Ectodermal cell (in vitro differentiated cells): ENCODE measurements at regions not wholly inside any gene's neighbourhood (a gene's known extent, or its start where the extent isn't known, plus 50 kb on each side); places are given as distances from the start of the nearest gene placed in this dataset.

Source experiments
- H3K27ac ChIP-seq: 2 replicates; pipeline ENCODE4 v1.7.0; 2013; ENCODE audit warnings: mild to moderate bottlenecking, low read depth, low read length; ENCODE audit not compliant: insufficient read depth, poor library complexity, severe bottlenecking
- H3K27me3 ChIP-seq: 2 replicates; pipeline ENCODE4 v1.7.0; 2013; ENCODE audit warnings: mild to moderate bottlenecking, low read length; ENCODE audit not compliant: insufficient read depth, control insufficient read depth, poor library complexity, severe bottlenecking
- H3K36me3 ChIP-seq: one replicate; pipeline ENCODE4 v1.7.0; 2013; ENCODE audit warnings: low read length; ENCODE audit not compliant: control insufficient read depth, insufficient read depth
- H3K4me1 ChIP-seq: one replicate; pipeline ENCODE4 v1.7.0; 2013; ENCODE audit warnings: low read length; ENCODE audit not compliant: control insufficient read depth, insufficient read depth
- H3K4me3 ChIP-seq: 2 replicates; pipeline ENCODE4 v1.7.0; 2013; ENCODE audit warnings: low read depth, low read length, control low read depth; ENCODE audit not compliant: insufficient read depth
- H3K9me3 ChIP-seq: 2 replicates; pipeline ENCODE4 v1.7.0; 2013; ENCODE audit warnings: mild to moderate bottlenecking, low read length, moderate library complexity; ENCODE audit not compliant: control insufficient read depth
- WGBS, 2 experiments: methylation state at CpG; one replicate each; pipeline ENCODE4 v1.1.7; 2013; ENCODE audit warnings: missing lambda C conversion rate in 2 of 2; 5-methylcytosine and 5-hydroxymethylcytosine counted together

DNA sequence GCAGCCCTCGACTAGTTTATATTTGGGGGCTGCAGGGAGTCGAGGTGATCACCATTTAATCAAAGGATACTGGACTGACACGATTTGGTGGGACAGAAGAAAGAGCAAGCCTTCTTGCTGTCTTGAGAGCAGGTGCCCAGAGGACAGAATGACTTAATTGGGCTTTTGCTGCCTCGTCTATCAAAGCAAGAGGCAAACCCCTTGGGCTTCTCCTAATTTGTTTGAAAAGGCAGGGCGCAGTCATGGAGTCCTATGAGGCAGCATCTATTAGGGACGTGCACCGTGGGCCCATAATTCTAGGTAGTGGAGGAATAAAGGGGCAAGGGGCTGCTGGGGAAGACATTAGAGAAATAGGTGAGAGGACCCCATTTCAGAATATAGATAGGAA is 1411.3 kb downstream of the TBC1D22A start:
- H3K4me1 ChIP-seq = no peaks in the 10 kb centered on the region
- no peak overlapping the region for H3K27ac ChIP-seq
- WGBS, 2 experiments = 89 to 91% methylated on average over 7 of the region's 7 CpGs
- H3K36me3 ChIP-seq = no peaks in the 10 kb centered on the region
- no peaks in the 10 kb centered on the region for H3K27me3 ChIP-seq
- H3K9me3 ChIP-seq = no peaks in the 10 kb centered on the region
- no peak overlapping the region for H3K4me3 ChIP-seq

DNA sequence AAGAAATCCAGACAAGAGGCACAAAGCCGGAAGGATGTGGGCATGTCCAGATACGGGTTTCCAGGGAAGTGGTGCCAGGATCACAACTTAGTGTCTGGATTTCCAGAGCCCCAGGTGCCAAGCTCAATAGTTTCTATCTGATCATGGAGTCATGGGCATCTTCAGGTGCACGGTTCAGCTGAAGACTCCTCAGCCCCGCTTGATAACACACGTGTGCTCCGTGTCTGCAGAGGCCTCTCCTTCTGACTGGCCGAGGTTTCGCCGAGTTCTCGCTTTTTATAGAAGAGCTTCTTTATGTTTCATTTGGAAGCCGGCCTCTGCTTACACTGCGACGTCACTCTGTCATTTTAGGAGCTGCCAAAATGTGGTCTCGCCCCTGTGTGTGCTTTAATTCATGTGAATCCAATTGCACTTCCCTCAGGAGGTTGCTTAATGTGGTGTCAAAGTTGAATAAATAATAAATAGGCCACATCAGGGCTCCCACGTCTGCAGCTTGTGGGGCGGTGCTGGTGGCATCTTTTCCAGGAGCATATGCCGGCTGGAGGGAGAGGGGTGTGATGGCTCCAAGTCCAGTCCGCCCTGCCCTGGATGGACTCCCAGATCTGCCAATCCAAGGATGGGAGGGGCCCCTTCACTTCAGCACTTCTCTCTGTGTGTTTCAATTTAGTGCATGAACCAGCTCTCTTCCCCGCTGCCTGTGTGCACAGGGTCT is 1410.8 kb downstream of the TBC1D22A start:
- H3K4me3 ChIP-seq = no peak overlapping the region
- no peaks in the 10 kb centered on the region for H3K4me1 ChIP-seq
- WGBS, 2 experiments = 93 to 94% methylated on average over 19 of the region's 19 CpGs
- H3K9me3 ChIP-seq = no peaks in the 10 kb centered on the region
- no peaks in the 10 kb centered on the region for H3K27me3 ChIP-seq
- no peaks in the 10 kb centered on the region for H3K36me3 ChIP-seq
- H3K27ac ChIP-seq = no peak overlapping the region

DNA sequence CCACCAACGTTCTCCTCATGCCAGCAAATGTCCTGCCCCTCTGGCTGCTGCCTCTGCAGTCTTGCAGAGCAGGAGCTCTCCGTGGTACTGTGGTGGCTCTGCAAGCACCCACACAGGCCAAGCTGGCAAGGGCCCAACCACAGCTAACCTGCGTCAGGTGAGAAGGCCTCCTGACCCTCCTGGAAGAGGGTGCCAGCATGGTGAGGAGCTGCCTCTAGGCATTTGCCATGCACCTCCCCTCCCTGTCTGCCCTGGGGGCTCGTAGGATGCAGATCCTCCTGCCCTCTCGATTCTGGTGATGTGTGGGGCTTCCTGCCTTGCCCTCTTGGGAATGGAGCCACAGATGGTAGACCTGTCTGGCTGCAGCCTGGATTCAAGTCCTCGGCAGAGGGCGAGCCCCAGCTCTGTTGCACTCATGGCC is 1408.8 kb downstream of the TBC1D22A start:
- Histone ChIP-seq H3K4me3 (no peak overlapping the region), H3K27me3 (no peaks in the 10 kb centered on the region), H3K4me1 (no peaks in the 10 kb centered on the region), H3K9me3 (no peaks in the 10 kb centered on the region), H3K27ac (no peak overlapping the region), H3K36me3 (no peaks in the 10 kb centered on the region)
- 75 to 76% methylated on average over 7 of the region's 7 CpGs for WGBS, 2 experiments

DNA sequence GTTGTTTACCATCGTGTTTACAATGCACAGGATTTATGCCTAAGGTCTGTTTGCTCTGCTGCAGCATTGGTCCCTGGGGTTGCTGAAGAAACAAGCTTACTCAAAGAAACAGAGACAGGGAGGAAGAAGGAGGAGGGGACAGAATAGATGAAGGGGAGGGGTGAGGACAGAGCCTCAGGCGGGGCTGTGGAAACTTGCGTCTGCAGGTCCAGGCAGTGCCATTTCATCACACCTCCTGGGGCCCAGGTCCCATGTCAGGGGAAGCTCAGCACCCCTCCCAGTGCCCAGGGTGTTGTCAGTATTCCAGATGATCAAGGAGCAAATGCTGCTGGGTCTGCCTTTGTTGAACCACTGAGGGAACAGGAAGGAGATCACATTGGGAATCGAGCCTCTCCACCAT is 1406.8 kb downstream of the TBC1D22A start:
- Histone ChIP-seq H3K27me3 (no peaks in the 10 kb centered on the region), H3K4me3 (no peak overlapping the region), H3K36me3 (no peaks in the 10 kb centered on the region), H3K27ac (no peak overlapping the region), H3K9me3 (no peaks in the 10 kb centered on the region), H3K4me1 (no peaks in the 10 kb centered on the region)
- 66 to 73% methylated on average over 4 of the region's 4 CpGs for WGBS, 2 experiments

DNA sequence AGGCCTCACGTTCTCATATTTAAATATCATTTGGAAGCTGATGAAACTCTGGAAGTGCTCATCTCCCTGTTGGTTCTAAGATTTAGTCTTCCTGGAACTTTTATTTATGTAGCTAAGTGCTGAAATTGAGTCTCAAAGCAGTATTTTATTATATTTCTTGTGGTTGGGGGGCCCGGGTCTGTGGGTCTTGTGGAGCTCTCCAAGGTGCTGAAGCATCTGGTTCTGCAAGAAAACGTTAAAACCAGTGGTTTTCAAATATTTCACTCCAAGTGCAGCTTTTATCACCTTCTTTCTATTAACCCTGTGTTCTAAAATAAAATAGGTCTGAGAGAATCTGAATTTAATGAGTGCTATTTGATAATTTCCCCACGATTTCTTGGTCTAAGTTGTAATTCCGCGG is 1404.8 kb downstream of the TBC1D22A start:
- Histone ChIP-seq H3K27ac (no peak overlapping the region), H3K9me3 (no peaks in the 10 kb centered on the region), H3K36me3 (no peaks in the 10 kb centered on the region), H3K4me1 (no peaks in the 10 kb centered on the region), H3K4me3 (no peak overlapping the region), H3K27me3 (no peaks in the 10 kb centered on the region)
- WGBS, 2 experiments = 56 to 61% methylated on average over 6 of the region's 6 CpGs

DNA sequence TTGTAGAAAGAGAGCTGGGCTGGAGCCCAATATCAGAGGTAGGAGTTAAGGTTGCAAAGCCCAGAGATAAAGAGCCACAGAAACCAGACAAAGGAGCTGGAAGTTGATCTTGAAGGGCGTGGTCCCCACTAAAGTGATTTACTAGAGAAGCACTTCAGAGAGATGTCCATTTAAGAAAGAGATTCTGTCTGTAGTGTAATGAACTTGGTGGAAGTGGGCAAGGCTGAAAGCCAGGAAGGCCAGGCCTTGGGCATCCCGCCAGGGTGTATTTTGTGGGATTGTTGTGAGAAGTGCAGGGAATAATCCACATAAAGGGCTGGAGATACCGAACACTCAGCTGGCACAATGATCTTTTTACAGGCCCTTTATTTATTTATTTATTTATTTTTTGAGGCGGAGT is 1398.8 kb downstream of the TBC1D22A start:
- Histone ChIP-seq H3K27me3 (no peaks in the 10 kb centered on the region), H3K4me1 (no peaks in the 10 kb centered on the region), H3K4me3 (no peak overlapping the region), H3K9me3 (no peaks in the 10 kb centered on the region), H3K36me3 (no peaks in the 10 kb centered on the region), H3K27ac (no peak overlapping the region)
- WGBS, 2 experiments = 91% methylated on average over 2 to 4 of the region's 4 CpGs

DNA sequence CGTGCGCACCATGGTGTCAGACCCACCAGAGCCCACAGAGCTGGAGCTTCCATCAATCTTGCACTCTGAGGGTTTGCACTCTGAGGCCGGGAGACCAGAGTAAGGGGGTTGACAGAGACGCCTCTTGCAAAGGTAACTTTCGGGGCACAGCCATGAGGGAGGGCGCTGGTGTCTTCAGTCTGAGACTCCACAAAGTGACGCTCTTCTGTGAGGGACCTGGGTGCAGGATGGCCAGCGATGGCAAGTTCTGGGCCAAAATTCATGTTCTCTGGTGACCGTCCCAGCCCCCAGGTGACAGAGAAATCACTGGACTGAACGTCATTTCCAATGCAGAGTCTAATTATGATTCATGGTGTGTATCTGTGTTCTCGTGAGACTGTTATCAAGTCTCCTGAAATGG is 1395.2 kb downstream of the TBC1D22A start:
- Histone ChIP-seq H3K4me3 (no peak overlapping the region), H3K9me3 (no peaks in the 10 kb centered on the region), H3K4me1 (no peaks in the 10 kb centered on the region), H3K36me3 (no peaks in the 10 kb centered on the region), H3K27me3 (no peaks in the 10 kb centered on the region), H3K27ac (no peak overlapping the region)
- 95 to 96% methylated on average over 11 of the region's 11 CpGs for WGBS, 2 experiments

DNA sequence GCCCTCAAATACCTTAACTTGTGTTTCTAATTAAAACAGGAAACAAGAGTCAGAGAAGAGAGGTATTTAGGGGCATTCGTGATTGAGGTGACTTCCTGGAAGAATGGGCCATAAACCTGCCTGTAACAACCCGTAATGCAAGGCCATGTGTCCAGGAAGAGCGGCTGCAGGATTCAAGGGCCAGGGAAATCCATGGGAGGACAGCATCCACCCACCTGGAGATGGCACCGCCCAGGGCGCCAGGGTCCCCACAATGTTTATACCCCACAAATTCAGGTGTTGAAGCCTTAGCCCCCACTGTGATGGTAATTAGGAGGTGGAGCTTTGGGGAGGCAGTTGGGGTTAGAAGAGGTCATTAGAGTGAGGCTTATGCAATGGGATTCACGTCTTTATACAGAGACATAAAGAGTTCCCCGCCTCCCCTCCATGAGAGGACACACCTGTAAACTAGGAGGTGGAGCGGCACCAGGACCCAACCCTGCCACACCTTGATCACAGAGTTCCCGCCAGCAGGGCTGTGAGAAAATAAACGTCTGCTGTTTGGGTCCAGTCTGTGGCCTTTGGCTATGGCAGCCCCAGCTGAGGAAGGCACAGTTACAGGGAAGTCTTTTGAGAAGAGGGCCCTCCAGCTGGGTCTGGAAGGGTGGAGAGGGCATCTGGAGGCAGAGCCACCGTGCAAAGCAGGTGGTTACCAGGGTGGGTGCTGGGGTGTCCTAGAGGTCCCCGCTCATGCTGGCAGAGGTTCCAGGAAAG is 1394.3 kb downstream of the TBC1D22A start:
- no peaks in the 10 kb centered on the region for H3K9me3 ChIP-seq
- WGBS, 2 experiments = 90 to 92% methylated on average over 12 of the region's 12 CpGs

DNA sequence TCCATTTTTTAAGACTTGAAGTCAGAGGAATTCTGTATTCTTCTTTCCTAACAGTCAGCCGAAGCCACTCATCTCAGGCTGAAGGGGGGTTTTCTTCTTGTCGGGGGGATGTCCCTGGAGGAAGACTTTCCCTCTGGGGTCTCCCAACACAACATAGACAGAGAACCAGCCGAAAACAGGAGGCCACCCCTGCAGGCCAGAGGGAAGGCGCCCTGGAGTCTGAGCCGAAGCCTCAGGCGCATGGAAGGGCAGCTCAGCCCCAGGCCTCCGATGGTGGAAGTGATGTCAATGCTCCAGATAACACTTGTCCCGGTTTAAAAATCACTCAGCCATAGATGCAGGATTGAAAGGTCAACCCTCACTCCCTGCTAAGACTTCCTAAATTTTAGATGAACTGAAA is 1393.0 kb downstream of the TBC1D22A start:
- Histone ChIP-seq H3K4me3 (no peak overlapping the region), H3K4me1 (no peaks in the 10 kb centered on the region), H3K27me3 (no peaks in the 10 kb centered on the region), H3K9me3 (no peaks in the 10 kb centered on the region), H3K36me3 (no peaks in the 10 kb centered on the region), H3K27ac (no peak overlapping the region)
- 94 to 95% methylated on average over 6 to 8 of the region's 8 CpGs for WGBS, 2 experiments

More for the DNA sequence above, 1394.3 kb downstream of the TBC1D22A start:
- Histone ChIP-seq H3K4me3 (no peak overlapping the region), H3K4me1 (no peaks in the 10 kb centered on the region), H3K27me3 (no peaks in the 10 kb centered on the region), H3K27ac (no peak overlapping the region), H3K36me3 (no peaks in the 10 kb centered on the region)

DNA sequence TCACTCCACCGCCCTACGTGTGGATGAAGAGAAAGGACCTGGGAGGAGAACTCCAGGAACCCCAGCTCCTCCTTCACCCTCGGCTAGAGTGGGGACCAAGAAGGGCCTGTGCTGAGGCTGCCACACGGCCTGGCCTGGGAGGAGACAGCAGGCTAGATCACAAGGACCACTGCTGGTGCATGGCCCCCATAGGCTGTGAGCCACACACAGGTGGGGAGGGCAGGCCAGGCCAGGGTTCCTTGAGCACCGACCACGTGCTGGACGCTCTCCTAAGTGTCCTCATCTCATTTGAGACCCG is 1392.4 kb downstream of the TBC1D22A start:
- 92 to 94% methylated on average over 8 of the region's 8 CpGs for WGBS, 2 experiments
- no peak overlapping the region for H3K4me3 ChIP-seq
- H3K9me3 ChIP-seq = no peaks in the 10 kb centered on the region
- H3K4me1 ChIP-seq = no peaks in the 10 kb centered on the region
- no peaks in the 10 kb centered on the region for H3K36me3 ChIP-seq
- no peak overlapping the region for H3K27ac ChIP-seq
- no peaks in the 10 kb centered on the region for H3K27me3 ChIP-seq
